Natural killer cell (primary cell): ENCODE measurements at regions not wholly inside any gene's neighbourhood (a gene's known extent, or its start where the extent isn't known, plus 50 kb on each side); places are given as distances from the start of the nearest gene placed in this dataset.

Experiments used
- ATAC-seq, 3 donors: fragments of 150-1000 bp in 2 of 3; fragments of 200-7000 bp in 1 of 3; cut with Tn5 transposase; 1 replicate in 1 of 3; 2 replicates in 2 of 3; pipeline ENCODE4 v1.10.0; 2021; ENCODE audit warnings: mild to moderate bottlenecking in 2 of 3, moderate library complexity in 2 of 3
- DNase-seq, 2 donors: peaks; one replicate each; pipeline versions ENCODE4 v3.0.0 to v3.0.0-alpha.2; 2013 to 2021; ENCODE audit warnings: mixed read lengths in 1 of 2
- H3K27ac ChIP-seq: one replicate; pipeline ENCODE4 v1.5.1; 2013; ENCODE audit warnings: mild to moderate bottlenecking, low read length
- H3K27me3 ChIP-seq: one replicate; pipeline ENCODE4 v1.6.1; 2013; ENCODE audit warnings: low read length; ENCODE audit not compliant: control insufficient read depth, insufficient read depth
- H3K36me3 ChIP-seq: one replicate; pipeline ENCODE4 v1.6.1; 2013; ENCODE audit warnings: low read length; ENCODE audit not compliant: control insufficient read depth, insufficient read depth
- H3K4me1 ChIP-seq: one replicate; pipeline ENCODE4 v1.6.1; 2013; ENCODE audit warnings: low read length; ENCODE audit not compliant: control insufficient read depth, insufficient read depth
- H3K4me3 ChIP-seq: one replicate; pipeline ENCODE4 v1.5.1; 2013; ENCODE audit warnings: low read length
- H3K9me3 ChIP-seq: one replicate; pipeline ENCODE4 v1.6.1; 2013; ENCODE audit warnings: low read length; ENCODE audit not compliant: control insufficient read depth, insufficient read depth
- H3K27ac Mint-ChIP-seq, 2 donors: one replicate each; pipeline ENCODE4 v1.8.0; 2022; ENCODE audit warnings: mild to moderate bottlenecking in 2 of 2, mixed read lengths in 2 of 2, moderate library complexity in 1 of 2
- H3K27me3 Mint-ChIP-seq, 2 donors: one replicate each; pipeline ENCODE4 v1.8.0; 2022; ENCODE audit warnings: low read depth in 2 of 2, mixed read lengths in 2 of 2
- H3K36me3 Mint-ChIP-seq: one replicate; pipeline ENCODE4 v1.8.0; 2022; ENCODE audit warnings: mixed read lengths
- H3K4me1 Mint-ChIP-seq, 2 donors: one replicate each; pipeline ENCODE4 v1.8.0; 2022; ENCODE audit warnings: mixed read lengths in 2 of 2
- H3K4me3 Mint-ChIP-seq: one replicate; pipeline ENCODE4 v1.8.0; 2022; ENCODE audit warnings: mild to moderate bottlenecking, moderate library complexity, mixed read lengths
- H3K9me3 Mint-ChIP-seq, 2 donors: one replicate each; pipeline ENCODE4 v1.8.0; 2022; ENCODE audit warnings: mixed read lengths in 2 of 2
- CTCF ChIP-seq: fragments of 200-600 bp; IDR thresholded peaks from one replicate; pipeline ENCODE4 v1.8.0; 2022; ENCODE audit warnings: antibody characterized with exemption
- WGBS: methylation state at CpG from one replicate; pipeline ENCODE4 v1.1.7; 2013; ENCODE audit warnings: missing lambda C conversion rate; ENCODE audit not compliant: insufficient coverage; 5-methylcytosine and 5-hydroxymethylcytosine counted together
- intact Hi-C: fragments of 100-400 bp; cut with micrococcal nuclease; formaldehyde crosslinking; loops from one replicate; pipeline ENCODE4 v1.14.2; 2022

GRCh38 chr2:19416083-19416482, 57.7 kb upstream of the OSR1 start:
- no peaks in the 10 kb centered on the region for H3K27me3 ChIP-seq
- DNase-seq = no peak
- H3K4me1 Mint-ChIP-seq = no peaks in the 10 kb centered on the region
- no peak overlapping the region for H3K4me3 ChIP-seq
- H3K27ac Mint-ChIP-seq = no peak overlapping the region
- ATAC-seq = no peak
- H3K36me3 ChIP-seq = no peaks in the 10 kb centered on the region
- H3K9me3 ChIP-seq = no peaks in the 10 kb centered on the region
- H3K36me3 Mint-ChIP-seq = no peaks in the 10 kb centered on the region
- no peak for TF ChIP-seq CTCF
- WGBS = 74% methylated on average over 2 of the region's 2 CpGs
- H3K27ac ChIP-seq = no peak overlapping the region
- no peaks in the 10 kb centered on the region for H3K27me3 Mint-ChIP-seq
- intact Hi-C loops = no loop called here
- H3K9me3 Mint-ChIP-seq = peaks cover 0 to 4% of the 10 kb centered on the region in 2 donors
- no peaks in the 10 kb centered on the region for H3K4me1 ChIP-seq
- no peak overlapping the region for H3K4me3 Mint-ChIP-seq

GRCh38 chr2:19409046-19409445, 50.6 kb upstream of the OSR1 start:
- Mint-ChIP-seq H3K27ac (no peak overlapping the region), H3K4me3 (no peak overlapping the region), H3K4me1 (no peaks in the 10 kb centered on the region), H3K9me3 (peaks cover 0 to 6% of the 10 kb centered on the region in 2 donors), H3K27me3 (peaks cover 0 to 3% of the 10 kb centered on the region in 2 donors), H3K36me3 (no peaks in the 10 kb centered on the region)
- no peak for DNase-seq
- H3K4me3 ChIP-seq = no peak overlapping the region
- no peak for TF ChIP-seq CTCF
- H3K27ac ChIP-seq = no peak overlapping the region
- H3K4me1 ChIP-seq = no peaks in the 10 kb centered on the region
- no peaks in the 10 kb centered on the region for H3K36me3 ChIP-seq
- intact Hi-C loops = no loop called here
- H3K9me3 ChIP-seq = no peaks in the 10 kb centered on the region
- ATAC-seq = no peak
- H3K27me3 ChIP-seq = no peaks in the 10 kb centered on the region
- WGBS = 54% methylated on average over 1 of the region's 2 CpGs

- Mint-ChIP-seq H3K9me3 (peaks cover 0 to 6% of the 10 kb centered on the region in 2 donors), H3K27ac (no peak overlapping the region), H3K36me3 (no peaks in the 10 kb centered on the region), H3K27me3 (peaks cover 0 to 3% of the 10 kb centered on the region in 2 donors), H3K4me1 (no peaks in the 10 kb centered on the region), H3K4me3 (no peak overlapping the region)
- H3K9me3 ChIP-seq = no peaks in the 10 kb centered on the region
- no peaks in the 10 kb centered on the region for H3K36me3 ChIP-seq
- H3K4me1 ChIP-seq = no peaks in the 10 kb centered on the region
- intact Hi-C loops = no loop called here
- ATAC-seq = no peak
- DNase-seq = no peak
- H3K27ac ChIP-seq = no peak overlapping the region
- H3K27me3 ChIP-seq = no peaks in the 10 kb centered on the region
- TF ChIP-seq CTCF = no peak
- H3K4me3 ChIP-seq = no peak overlapping the region
Measured at GRCh38 chr2:19408592-19408991, 50.2 kb upstream of the OSR1 start.
